SK-N-MC (cell line): ENCODE measurements at regions not wholly inside any gene's neighbourhood (a gene's known extent, or its start where the extent isn't known, plus 50 kb on each side); places are given as distances from the start of the nearest gene placed in this dataset.

Source experiments
- EZH2 ChIP-seq: fragments of 200-600 bp; sonication (generic); IDR thresholded peaks from one replicate; pipeline ENCODE4 v1.6.1; 2017; ENCODE audit warnings: antibody characterized with exemption
- POLR2AphosphoS5 ChIP-seq: IDR thresholded peaks from 2 replicates; pipeline ENCODE4 v1.6.1; 2012; ENCODE audit warnings: mild to moderate bottlenecking, low read depth, low read length, borderline replicate concordance

- TF ChIP-seq POLR2AphosphoS5 (no peak), EZH2 (no peak)
Observed at GRCh38 chr17:33848433-33848832, 406.7 kb upstream of the CCL2 start.
